DND-41 (cell line): ENCODE measurements at regions not wholly inside any gene's neighbourhood (a gene's known extent, or its start where the extent isn't known, plus 50 kb on each side); places are given as distances from the start of the nearest gene placed in this dataset.

Experiments used
- EZH2 ChIP-seq: IDR thresholded peaks from 3 replicates; pipeline ENCODE4 v1.6.1; 2012; ENCODE audit warnings: borderline replicate concordance, low read depth, mild to moderate bottlenecking, moderate library complexity, low read length, inconsistent platforms; ENCODE audit not compliant: severe bottlenecking
- TF ChIP-seq, protein P1 (sequence below): IDR thresholded peaks from 2 replicates; pipeline ENCODE4 v1.5.1; 2012; ENCODE audit warnings: borderline replicate concordance, low read length, moderate library complexity, mild to moderate bottlenecking; ENCODE audit not compliant: poor library complexity, severe bottlenecking; ENCODE audit errors: extremely low read depth

DNA sequence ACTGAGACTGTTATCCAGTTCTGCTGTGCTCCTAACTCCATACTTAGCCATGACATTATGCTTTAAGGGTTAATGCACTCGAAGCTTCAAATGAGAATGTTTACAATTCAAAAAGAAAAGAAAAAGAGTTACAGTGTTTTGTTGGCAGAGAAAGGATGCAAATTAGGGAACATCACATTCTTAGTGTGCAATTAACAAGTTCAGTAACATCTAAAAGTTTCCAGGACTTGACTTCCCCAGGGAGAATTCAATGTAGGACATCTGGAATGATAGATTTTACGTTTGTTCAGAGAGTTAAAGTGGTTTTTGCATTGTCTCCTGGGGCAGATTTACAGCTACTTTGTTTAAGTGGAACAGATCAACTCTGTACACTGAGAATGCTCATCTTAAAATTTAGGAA, 525.2 kb downstream of the LIG4 start:
- TF ChIP-seq, protein P1, sequence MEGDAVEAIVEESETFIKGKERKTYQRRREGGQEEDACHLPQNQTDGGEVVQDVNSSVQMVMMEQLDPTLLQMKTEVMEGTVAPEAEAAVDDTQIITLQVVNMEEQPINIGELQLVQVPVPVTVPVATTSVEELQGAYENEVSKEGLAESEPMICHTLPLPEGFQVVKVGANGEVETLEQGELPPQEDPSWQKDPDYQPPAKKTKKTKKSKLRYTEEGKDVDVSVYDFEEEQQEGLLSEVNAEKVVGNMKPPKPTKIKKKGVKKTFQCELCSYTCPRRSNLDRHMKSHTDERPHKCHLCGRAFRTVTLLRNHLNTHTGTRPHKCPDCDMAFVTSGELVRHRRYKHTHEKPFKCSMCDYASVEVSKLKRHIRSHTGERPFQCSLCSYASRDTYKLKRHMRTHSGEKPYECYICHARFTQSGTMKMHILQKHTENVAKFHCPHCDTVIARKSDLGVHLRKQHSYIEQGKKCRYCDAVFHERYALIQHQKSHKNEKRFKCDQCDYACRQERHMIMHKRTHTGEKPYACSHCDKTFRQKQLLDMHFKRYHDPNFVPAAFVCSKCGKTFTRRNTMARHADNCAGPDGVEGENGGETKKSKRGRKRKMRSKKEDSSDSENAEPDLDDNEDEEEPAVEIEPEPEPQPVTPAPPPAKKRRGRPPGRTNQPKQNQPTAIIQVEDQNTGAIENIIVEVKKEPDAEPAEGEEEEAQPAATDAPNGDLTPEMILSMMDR = no peak
- TF ChIP-seq EZH2 = no peak
